ENCODE measurements at regions not wholly inside any gene's neighbourhood (a gene's known extent, or its start where the extent isn't known, plus 50 kb on each side); places are given as distances from the start of the nearest gene placed in this dataset.

- no peak for TF ChIP-seq CTCF (IDR thresholded peaks at IDR 0.05)
- TF ChIP-seq SIN3A (IDR thresholded peaks at IDR 0.05; ENCODE audit: borderline replicate concordance, insufficient read depth, low read depth, low read length) = no peak
- TF ChIP-seq REST (IDR thresholded peaks at IDR 0.05; ENCODE audit: insufficient read depth in 1 of 2, low read depth in 2 of 2, low read length in 1 of 2) = no peak
- TF ChIP-seq POLR2AphosphoS5 (IDR thresholded peaks at IDR 0.05; ENCODE audit: low read depth, low read length) = no peak
These were observed 391.2 kb downstream of the STK39 start for GRCh38 chr2:167856190-167856589.
